PFSK-1 (cell line): ENCODE measurements at regions not wholly inside any gene's neighbourhood (a gene's known extent, or its start where the extent isn't known, plus 50 kb on each side); places are given as distances from the start of the nearest gene placed in this dataset.

Source experiments
- FOXP2 ChIP-seq: optimal IDR thresholded peaks from 2 replicates; pipeline ENCODE3; 2011; ENCODE audit warnings: borderline replicate concordance, control low read depth, inconsistent platforms; ENCODE audit not compliant: insufficient read depth; ENCODE audit errors: extremely low read length, extremely low read depth
- POLR2AphosphoS5 ChIP-seq: IDR thresholded peaks from 2 replicates; pipeline ENCODE4 v1.6.1; 2012; ENCODE audit warnings: low read depth, mild to moderate bottlenecking, control low read depth, low read length, moderate library complexity
- SIN3A ChIP-seq: IDR thresholded peaks from 2 replicates; pipeline ENCODE4 v1.6.1; 2012; ENCODE audit warnings: mild to moderate bottlenecking, low read length, moderate library complexity, borderline replicate concordance; ENCODE audit not compliant: insufficient read depth
- TAF1 ChIP-seq: IDR thresholded peaks from 2 replicates; pipeline ENCODE4 v1.6.1; 2012; ENCODE audit warnings: low read length, control low read depth, borderline replicate concordance; ENCODE audit not compliant: insufficient read depth
- TF ChIP-seq, protein P1 (sequence below), 2 experiments: IDR thresholded peaks; 2 replicates each; pipeline versions ENCODE4 v1.6.1 to v1.8.0; 2011 to 2012; ENCODE audit warnings: low read depth in 2 of 2, low read length in 2 of 2, control low read depth in 1 of 2, inconsistent platforms in 1 of 2, mild to moderate bottlenecking in 1 of 2, moderate library complexity in 1 of 2; ENCODE audit not compliant: insufficient read depth in 1 of 2

DNA sequence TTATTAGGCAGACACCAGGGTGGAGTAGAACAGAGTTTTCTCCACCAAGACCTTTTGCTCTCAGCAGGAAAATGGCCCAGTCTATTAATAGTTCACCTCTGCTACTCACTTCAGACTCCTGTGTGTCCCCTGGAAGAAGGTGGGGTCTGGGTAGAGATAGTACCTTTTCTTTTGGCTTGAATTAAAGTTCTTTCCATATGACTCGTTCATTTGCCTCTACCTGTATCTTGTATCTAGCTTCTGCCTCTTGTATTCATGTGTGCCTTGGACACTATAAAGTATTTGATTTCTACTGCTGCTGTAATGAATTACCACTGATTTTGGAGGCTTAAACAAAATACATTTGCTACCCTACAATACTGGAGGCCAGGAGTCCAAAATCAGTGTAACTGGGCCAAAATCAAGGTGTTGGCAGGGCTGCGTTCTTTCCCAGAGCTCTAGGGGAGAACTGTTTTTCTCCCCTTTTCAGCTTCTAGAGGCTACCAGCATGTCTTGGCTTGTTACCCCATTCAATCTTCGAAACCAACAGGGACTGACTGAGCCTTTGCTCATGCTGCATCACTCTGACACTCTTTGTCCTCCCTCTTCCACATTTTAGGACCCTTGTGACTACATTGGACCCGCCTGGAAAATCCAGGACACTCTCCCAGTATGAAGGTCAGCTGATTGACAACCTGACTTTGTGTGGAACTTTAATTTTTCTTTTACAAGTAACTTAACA, 155.6 kb upstream of the PRSS58 start:
- TF ChIP-seq, protein P1, sequence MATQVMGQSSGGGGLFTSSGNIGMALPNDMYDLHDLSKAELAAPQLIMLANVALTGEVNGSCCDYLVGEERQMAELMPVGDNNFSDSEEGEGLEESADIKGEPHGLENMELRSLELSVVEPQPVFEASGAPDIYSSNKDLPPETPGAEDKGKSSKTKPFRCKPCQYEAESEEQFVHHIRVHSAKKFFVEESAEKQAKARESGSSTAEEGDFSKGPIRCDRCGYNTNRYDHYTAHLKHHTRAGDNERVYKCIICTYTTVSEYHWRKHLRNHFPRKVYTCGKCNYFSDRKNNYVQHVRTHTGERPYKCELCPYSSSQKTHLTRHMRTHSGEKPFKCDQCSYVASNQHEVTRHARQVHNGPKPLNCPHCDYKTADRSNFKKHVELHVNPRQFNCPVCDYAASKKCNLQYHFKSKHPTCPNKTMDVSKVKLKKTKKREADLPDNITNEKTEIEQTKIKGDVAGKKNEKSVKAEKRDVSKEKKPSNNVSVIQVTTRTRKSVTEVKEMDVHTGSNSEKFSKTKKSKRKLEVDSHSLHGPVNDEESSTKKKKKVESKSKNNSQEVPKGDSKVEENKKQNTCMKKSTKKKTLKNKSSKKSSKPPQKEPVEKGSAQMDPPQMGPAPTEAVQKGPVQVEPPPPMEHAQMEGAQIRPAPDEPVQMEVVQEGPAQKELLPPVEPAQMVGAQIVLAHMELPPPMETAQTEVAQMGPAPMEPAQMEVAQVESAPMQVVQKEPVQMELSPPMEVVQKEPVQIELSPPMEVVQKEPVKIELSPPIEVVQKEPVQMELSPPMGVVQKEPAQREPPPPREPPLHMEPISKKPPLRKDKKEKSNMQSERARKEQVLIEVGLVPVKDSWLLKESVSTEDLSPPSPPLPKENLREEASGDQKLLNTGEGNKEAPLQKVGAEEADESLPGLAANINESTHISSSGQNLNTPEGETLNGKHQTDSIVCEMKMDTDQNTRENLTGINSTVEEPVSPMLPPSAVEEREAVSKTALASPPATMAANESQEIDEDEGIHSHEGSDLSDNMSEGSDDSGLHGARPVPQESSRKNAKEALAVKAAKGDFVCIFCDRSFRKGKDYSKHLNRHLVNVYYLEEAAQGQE (IDR thresholded peaks at IDR 0.05; ENCODE audit: insufficient read depth in 1 of 2, low read depth in 2 of 2, low read length in 2 of 2): no peak
- TF ChIP-seq POLR2AphosphoS5: no peak
- TF ChIP-seq SIN3A: no peak
- TF ChIP-seq TAF1: no peak
- TF ChIP-seq FOXP2: no peak
